Heart left ventricle (tissue), 16 donors: ENCODE measurements at regions not wholly inside any gene's neighbourhood (a gene's known extent, or its start where the extent isn't known, plus 50 kb on each side); places are given as distances from the start of the nearest gene placed in this dataset.
"Not testable (repeated sequence)": the region's sequence is repeated elsewhere in the genome, so short reads cannot be mapped to it uniquely, and the experiment has no call there.

Experiments
- ATAC-seq, 4 donors: fragments of 200-7000 bp; cut with Tn5 transposase; one replicate each; pipeline ENCODE4 v1.9.1; 2020 to 2022; ENCODE audit warnings: moderate library complexity in 4 of 4, mild to moderate bottlenecking in 3 of 4, moderate number of reproducible peaks in 1 of 4
- DNase-seq, 5 donors: peaks; one replicate each; pipeline ENCODE4 v3.0.0-alpha.2; 2020
- H3K27ac ChIP-seq, 12 donors: fragments of 200-600 bp; sonication (generic) in 4 of 12; one replicate each; pipeline versions ENCODE4 v1.5.0 to v1.8.0; 2016 to 2022; ENCODE audit warnings: mild to moderate bottlenecking in 2 of 12
- H3K27me3 ChIP-seq, 9 donors: fragments of 200-600 bp; sonication (generic) in 2 of 9; one replicate each; pipeline versions ENCODE4 v1.5.1 to v1.8.0; 2016 to 2022; ENCODE audit warnings: mild to moderate bottlenecking in 3 of 9
- H3K36me3 ChIP-seq, 9 donors: fragments of 200-600 bp; sonication (generic) in 2 of 9; one replicate each; pipeline versions ENCODE4 v1.5.0 to v1.8.0; 2018 to 2022; ENCODE audit warnings: mild to moderate bottlenecking in 2 of 9
- H3K4me1 ChIP-seq, 12 donors: fragments of 200-600 bp; sonication (generic) in 4 of 12; one replicate each; pipeline versions ENCODE4 v1.5.0 to v1.8.0; 2016 to 2022; ENCODE audit warnings: mild to moderate bottlenecking in 3 of 12
- H3K4me3 ChIP-seq, 12 donors: fragments of 200-600 bp; sonication (generic) in 4 of 12; one replicate each; pipeline versions ENCODE4 v1.5.0 to v1.8.0; 2017 to 2022; ENCODE audit warnings: mild to moderate bottlenecking in 9 of 12, moderate library complexity in 4 of 12
- H3K9me3 ChIP-seq, 12 donors: fragments of 200-600 bp; sonication (generic) in 4 of 12; one replicate each; pipeline versions ENCODE4 v1.5.0 to v1.8.0; 2016 to 2022; ENCODE audit warnings: mild to moderate bottlenecking in 1 of 12
- CTCF ChIP-seq, 12 donors: fragments of 200-600 bp; sonication (generic) in 4 of 12; IDR thresholded peaks; one replicate each; pipeline versions ENCODE4 v1.5.0 to v1.8.0; 2018 to 2022; ENCODE audit warnings: antibody characterized with exemption in 12 of 12, mild to moderate bottlenecking in 5 of 12
- POLR2A ChIP-seq, 2 donors: fragments of 450-650 bp; IDR thresholded peaks; one replicate each; pipeline ENCODE4 v1.6.1; 2017; ENCODE audit warnings: antibody characterized with exemption in 2 of 2, mild to moderate bottlenecking in 2 of 2, moderate library complexity in 2 of 2
- WGBS, 4 donors: extraction: QIAGEN DNeasy Blood & Tissue Kit in 2 of 4; methylation state at CpG; one replicate each; pipeline versions ENCODE4 v1.1.5 to v1.1.7; 2013 to 2018; 5-methylcytosine and 5-hydroxymethylcytosine counted together
- intact Hi-C, 10 donors: fragments of 100-400 bp; cut with DNase I; formaldehyde crosslinking; loops; one replicate each; pipeline versions ENCODE4 v1.11.1 to v1.14.2; 2022
- donor health status: ischemic (EF 13 %, LVEDD 7.1; RV severe dilation, severe dysfunction).
- donor health status: healthy with polysubstance abuse.
- donor health status: DM: no; HTN: yes; CAD: no.
- donor health status: DM: no; HTN: no; CAD: no.
- donor health status: ischemic (EF 25% LVEDD 6.9; RV normal size, moderate dysfunction).
- donor health status: ischemic (EF 25% LVEDD 5.7; RV mildly dilated, moderate dysfunction).
- donor health status: healthy.
- donor health status: DM: yes; HTN: yes; CAD: no.
- donor health status: ischemic (EF 35%, LVEDD 5.7; RV mildly dilated, moderate dysfunction).
- donor health status: nonischemic (EF 11% LVEDD 7.7; RV severe dilation, severe dysfunction).
- donor health status: DM: yes; HTN: yes; CAD: no.
- donor health status: PGD.
- donor health status: ischemic (EF 29% LVEDD 5.4; RV normal size, mild dysfunction).
- donor health status: nonischemic (EF 23%, LVEDD 6.1; RV moderate dilation, normal function).

GRCh38 chr6:164962805-164963204 is 346.6 kb downstream of the C6orf118 start:
- no peaks in the 10 kb centered on the region for H3K27me3 ChIP-seq
- no peak for DNase-seq
- peaks cover 0 to 10% (median 0%) of the 10 kb centered on the region in 12 donors for H3K9me3 ChIP-seq
- H3K27ac ChIP-seq = no peak overlapping the region
- 43 to 75% (median 64%) methylated on average over 1 of the region's 1 CpG for WGBS, 4 donors
- H3K4me3 ChIP-seq = no peak overlapping the region
- ATAC-seq = no peak
- no peaks in the 10 kb centered on the region for H3K4me1 ChIP-seq
- intact Hi-C loops = no loop called here
- no peaks in the 10 kb centered on the region for H3K36me3 ChIP-seq
- TF ChIP-seq POLR2A (IDR thresholded peaks at IDR 0.05) (no peak), CTCF (IDR thresholded peaks at IDR 0.05) (no peak)

GRCh38 chr6:164947164-164947563 is 362.2 kb downstream of the C6orf118 start:
- H3K27me3 ChIP-seq = no peaks in the 10 kb centered on the region
- TF ChIP-seq POLR2A (IDR thresholded peaks at IDR 0.05) (no peak), CTCF (IDR thresholded peaks at IDR 0.05) (no peak)
- no peaks in the 10 kb centered on the region for H3K4me1 ChIP-seq
- H3K9me3 ChIP-seq = peaks cover 0 to 8% (median 0%) of the 10 kb centered on the region in 12 donors
- 37 to 56% (median 48%) methylated on average over 8 of the region's 8 CpGs for WGBS, 4 donors
- H3K36me3 ChIP-seq = no peaks in the 10 kb centered on the region
- DNase-seq (no peak), ATAC-seq (no peak)
- H3K4me3 ChIP-seq = no peak overlapping the region
- no peak overlapping the region for H3K27ac ChIP-seq
- intact Hi-C loops = no loop called here

GRCh38 chr6:164942271-164942670 is 367.1 kb downstream of the C6orf118 start:
- Histone ChIP-seq H3K9me3 (peaks cover 0 to 21% (median 0%) of the 10 kb centered on the region in 12 donors), H3K27me3 (no peaks in the 10 kb centered on the region), H3K4me1 (no peaks in the 10 kb centered on the region), H3K36me3 (no peaks in the 10 kb centered on the region), H3K27ac (no peak overlapping the region), H3K4me3 (no peak overlapping the region)
- no peak for ATAC-seq
- TF ChIP-seq CTCF (IDR thresholded peaks at IDR 0.05) (no peak), POLR2A (IDR thresholded peaks at IDR 0.05) (no peak)
- no peak for DNase-seq
- 85 to 95% (median 89%) methylated on average over 1 of the region's 1 CpG for WGBS, 4 donors
- intact Hi-C loops = no loop called here

- H3K27ac ChIP-seq, intact Hi-C loops, H3K4me1 ChIP-seq, DNase-seq, H3K36me3 ChIP-seq, H3K27me3 ChIP-seq, H3K4me3 ChIP-seq, H3K9me3 ChIP-seq, ATAC-seq: not testable (repeated sequence)
- 80 to 98% (median 93%) methylated on average over 1 to 28 of the region's 28 CpGs for WGBS, 4 donors
Measured at GRCh38 chr6:164933238-164933794, 376.1 kb downstream of the C6orf118 start.

GRCh38 chr6:164929408-164929977 is 379.9 kb downstream of the C6orf118 start:
- no peak for TF ChIP-seq CTCF (IDR thresholded peaks at IDR 0.05)
- intact Hi-C loops = loop anchor here in 9 of 10 donors (5.0 to 10.0 kb wide), 16 partner anchors 303 to 1755 kb away; partner anchors contain the start of gene QKI (in 1 of the 9)
- H3K27ac ChIP-seq = no peak overlapping the region
- WGBS, 4 donors = 60 to 91% (median 69%) methylated on average over 13 of the region's 13 CpGs
- ATAC-seq = no peak
- H3K36me3 ChIP-seq = no peaks in the 10 kb centered on the region
- H3K27me3 ChIP-seq = no peaks in the 10 kb centered on the region
- H3K4me1 ChIP-seq = peaks cover 0 to 8% (median 2%) of the 10 kb centered on the region in 12 donors
- DNase-seq = no peak
- H3K9me3 ChIP-seq = no peaks in the 10 kb centered on the region
- no peak overlapping the region for H3K4me3 ChIP-seq
